ENCODE measurements at regions not wholly inside any gene's neighbourhood (a gene's known extent, or its start where the extent isn't known, plus 50 kb on each side); places are given as distances from the start of the nearest gene placed in this dataset.

DNA sequence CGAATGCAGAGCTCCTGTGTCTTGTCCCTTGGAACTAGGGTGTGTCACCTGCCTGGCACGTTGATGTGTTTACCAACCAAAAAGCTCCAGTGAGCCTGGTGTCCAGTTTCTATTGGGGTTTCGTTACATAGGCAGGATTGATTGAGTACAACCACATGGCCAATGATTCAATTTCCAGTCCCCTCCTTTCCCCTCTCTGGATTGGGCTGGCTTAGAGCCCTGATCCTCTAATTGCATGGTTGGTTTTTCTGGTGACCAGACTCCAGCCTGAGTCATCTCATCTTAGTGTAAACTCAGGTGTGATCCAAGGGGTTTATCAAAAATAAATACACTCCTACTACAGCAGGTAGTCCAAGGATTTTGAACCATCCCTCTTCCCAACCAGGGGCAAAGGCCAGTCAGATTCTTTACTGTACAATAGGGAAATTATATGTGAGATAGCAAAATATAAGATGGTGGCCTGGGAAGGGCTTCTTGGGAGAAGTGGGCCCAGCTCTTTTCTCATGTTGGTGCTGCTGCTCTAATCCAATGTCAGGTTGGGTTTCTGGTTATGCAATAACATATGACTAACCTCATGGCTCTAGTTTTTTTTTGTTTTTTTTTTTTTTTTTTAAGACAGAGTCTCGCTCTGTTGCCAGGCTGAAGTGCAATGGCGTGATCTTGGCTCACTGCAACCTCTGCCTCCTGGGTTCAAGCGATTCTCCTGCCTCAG is 64.7 kb upstream of the MGAT5 start:
- Histone ChIP-seq H3K4ac (ENCODE audit: low read depth, low read length) (no peak overlapping the region), H3K9ac (ENCODE audit: extremely low read depth, insufficient read length, low read length) (no peak overlapping the region), H2BK5ac (ENCODE audit: insufficient read length, low read length) (no peak overlapping the region), H3K14ac (ENCODE audit: insufficient read depth, low read length) (no peak overlapping the region), H2BK15ac (ENCODE audit: low read depth, low read length) (no peak overlapping the region), H2BK120ac (ENCODE audit: low read depth, low read length, poor library complexity, severe bottlenecking) (no peak overlapping the region), H3K4me1 (ENCODE audit: insufficient read depth, low read length) (no peaks in the 10 kb centered on the region; the same call in 1 of the 2 replicates), H3K4me2 (ENCODE audit: insufficient read depth, insufficient read length, low read length) (no peak overlapping the region), H3K56ac (ENCODE audit: insufficient read length, low read depth, low read length) (no peak overlapping the region), H2AFZ (ENCODE audit: low read length) (no peak overlapping the region), H3K79me1 (ENCODE audit: insufficient read depth, low read depth, low read length, poor library complexity, severe bottlenecking) (peaks cover 7% of the 10 kb centered on the region), H3K23ac (ENCODE audit: insufficient read length, low read depth, low read length) (no peak overlapping the region), H3T11ph (ENCODE audit: low read length) (no peak overlapping the region), H3K27ac (ENCODE audit: insufficient read length, low read depth, low read length) (no peak overlapping the region), H3K18ac (ENCODE audit: insufficient read length, low read depth, low read length) (no peak overlapping the region), H2BK12ac (ENCODE audit: insufficient read length, low read depth, low read length) (no peak overlapping the region), H3K79me2 (ENCODE audit: insufficient read depth, low read length) (peaks cover 3% of the 10 kb centered on the region; the same call in 1 of the 2 replicates), H4K5ac (ENCODE audit: insufficient read length, low read depth, low read length) (no peak overlapping the region), H2BK20ac (ENCODE audit: low read depth, low read length, poor library complexity, severe bottlenecking) (no peak overlapping the region), H3K9me3 (ENCODE audit: control insufficient read depth, low read depth, low read length) (no peaks in the 10 kb centered on the region), H3K23me2 (ENCODE audit: insufficient read length, low read depth, low read length, poor library complexity, severe bottlenecking) (no peaks in the 10 kb centered on the region), H2AK5ac (ENCODE audit: insufficient read length, low read length) (no peak overlapping the region), H4K91ac (ENCODE audit: insufficient read length, low read depth, low read length) (no peak overlapping the region), H4K20me1 (ENCODE audit: control insufficient read depth, insufficient read depth, insufficient read length) (no peaks in the 10 kb centered on the region), H3K27me3 (ENCODE audit: insufficient read depth, low read length) (no peaks in the 10 kb centered on the region), H4K8ac (replicated peaks; ENCODE audit: insufficient read length, low read depth, low read length) (no peak overlapping the region)
- WGBS (ENCODE audit: extremely low coverage, insufficient read length, low lambda C conversion rate) = no CpG with 5 or more reads among the region's 6 CpGs
- peaks cover 16 to 26% of the 10 kb centered on the region in 2 experiments for H3K4me1 Mint-ChIP-seq
- H3K4me3 Mint-ChIP-seq = no peak overlapping the region
- peaks cover 0 to 4% (median 3%) of the 10 kb centered on the region in 3 experiments; a peak in 2 of 7 replicates for H3K36me3 Mint-ChIP-seq (ENCODE audit: insufficient read depth in 1 of 3, low read depth in 3 of 3)
- H3K27ac Mint-ChIP-seq = no peak overlapping the region
- no peaks in the 10 kb centered on the region for H3K27me3 Mint-ChIP-seq (ENCODE audit: low read depth)
- no peak for DNase-seq
- TF ChIP-seq, protein P1, sequence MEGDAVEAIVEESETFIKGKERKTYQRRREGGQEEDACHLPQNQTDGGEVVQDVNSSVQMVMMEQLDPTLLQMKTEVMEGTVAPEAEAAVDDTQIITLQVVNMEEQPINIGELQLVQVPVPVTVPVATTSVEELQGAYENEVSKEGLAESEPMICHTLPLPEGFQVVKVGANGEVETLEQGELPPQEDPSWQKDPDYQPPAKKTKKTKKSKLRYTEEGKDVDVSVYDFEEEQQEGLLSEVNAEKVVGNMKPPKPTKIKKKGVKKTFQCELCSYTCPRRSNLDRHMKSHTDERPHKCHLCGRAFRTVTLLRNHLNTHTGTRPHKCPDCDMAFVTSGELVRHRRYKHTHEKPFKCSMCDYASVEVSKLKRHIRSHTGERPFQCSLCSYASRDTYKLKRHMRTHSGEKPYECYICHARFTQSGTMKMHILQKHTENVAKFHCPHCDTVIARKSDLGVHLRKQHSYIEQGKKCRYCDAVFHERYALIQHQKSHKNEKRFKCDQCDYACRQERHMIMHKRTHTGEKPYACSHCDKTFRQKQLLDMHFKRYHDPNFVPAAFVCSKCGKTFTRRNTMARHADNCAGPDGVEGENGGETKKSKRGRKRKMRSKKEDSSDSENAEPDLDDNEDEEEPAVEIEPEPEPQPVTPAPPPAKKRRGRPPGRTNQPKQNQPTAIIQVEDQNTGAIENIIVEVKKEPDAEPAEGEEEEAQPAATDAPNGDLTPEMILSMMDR (conservative IDR thresholded peaks at IDR 0.05) = no peak
- H3K9me3 Mint-ChIP-seq = no peaks in the 10 kb centered on the region
